ENCODE measurements at regions not wholly inside any gene's neighbourhood (a gene's known extent, or its start where the extent isn't known, plus 50 kb on each side); places are given as distances from the start of the nearest gene placed in this dataset.

- Histone ChIP-seq H3K4me1 (no peaks in the 10 kb centered on the region), H3K36me3 (no peaks in the 10 kb centered on the region), H3K27me3 (no peaks in the 10 kb centered on the region), H3K4me3 (replicated peaks in 1 of 3) (no peak overlapping the region), H3K27ac (no peak overlapping the region), H3K9me3 (no peaks in the 10 kb centered on the region)
- no peak for DNase-seq
- no peak for TF ChIP-seq POLR2A (IDR thresholded peaks at IDR 0.05)
- no peak for TF ChIP-seq CTCF (IDR thresholded peaks at IDR 0.05)
- 90 to 96% methylated on average over 5 of the region's 5 CpGs for WGBS, 2 donors
- intact Hi-C loops (cut with DNase I): no loop called here
Measured at GRCh38 chr5:117633093-117633492, 1058.5 kb upstream of the SEMA6A start.

- no peak for TF ChIP-seq POLR2A (IDR thresholded peaks at IDR 0.05)
- TF ChIP-seq CTCF (IDR thresholded peaks at IDR 0.05): no peak
- Histone ChIP-seq H3K27ac (no peak overlapping the region), H3K4me1 (no peaks in the 10 kb centered on the region), H3K27me3 (no peaks in the 10 kb centered on the region), H3K36me3 (no peaks in the 10 kb centered on the region), H3K4me3 (replicated peaks in 1 of 3) (no peak overlapping the region), H3K9me3 (no peaks in the 10 kb centered on the region)
- no peak for DNase-seq
- intact Hi-C loops (cut with DNase I): no loop called here
- WGBS, 2 donors: 89 to 94% methylated on average over 3 of the region's 3 CpGs
Measured at GRCh38 chr5:117624201-117624600, 1049.6 kb upstream of the SEMA6A start.

- no peak for DNase-seq
- 37 to 50% methylated on average over 3 of the region's 3 CpGs for WGBS, 2 donors
- no peak overlapping the region for H3K27ac ChIP-seq
- H3K27me3 ChIP-seq: no peaks in the 10 kb centered on the region
- no peak for TF ChIP-seq POLR2A (IDR thresholded peaks at IDR 0.05)
- no peak for TF ChIP-seq CTCF (IDR thresholded peaks at IDR 0.05)
- no peak overlapping the region for H3K4me3 ChIP-seq (replicated peaks in 1 of 3)
- H3K4me1 ChIP-seq: no peaks in the 10 kb centered on the region
- no peaks in the 10 kb centered on the region for H3K36me3 ChIP-seq
- intact Hi-C loops (cut with DNase I): no loop called here
- no peaks in the 10 kb centered on the region for H3K9me3 ChIP-seq
Measured at GRCh38 chr5:117623042-117623805, 1048.6 kb upstream of the SEMA6A start.

GRCh38 chr5:117621921-117622320 is 1047.3 kb upstream of the SEMA6A start:
- WGBS, 2 donors: 90 to 91% methylated on average over 1 of the region's 1 CpG
- TF ChIP-seq POLR2A (IDR thresholded peaks at IDR 0.05): no peak
- no peak for TF ChIP-seq CTCF (IDR thresholded peaks at IDR 0.05)
- Histone ChIP-seq H3K4me3 (replicated peaks in 1 of 3) (no peak overlapping the region), H3K27me3 (no peaks in the 10 kb centered on the region), H3K27ac (no peak overlapping the region), H3K36me3 (no peaks in the 10 kb centered on the region), H3K9me3 (no peaks in the 10 kb centered on the region), H3K4me1 (no peaks in the 10 kb centered on the region)
- intact Hi-C loops (cut with DNase I): no loop called here
- DNase-seq: no peak

- H3K4me1 ChIP-seq: no peaks in the 10 kb centered on the region
- no peaks in the 10 kb centered on the region for H3K9me3 ChIP-seq
- H3K27ac ChIP-seq: no peak overlapping the region
- no peak for DNase-seq
- TF ChIP-seq POLR2A (IDR thresholded peaks at IDR 0.05): no peak
- no peak for TF ChIP-seq CTCF (IDR thresholded peaks at IDR 0.05)
- no peak overlapping the region for H3K4me3 ChIP-seq (replicated peaks in 1 of 3)
- intact Hi-C loops (cut with DNase I): no loop called here
- H3K27me3 ChIP-seq: no peaks in the 10 kb centered on the region
- H3K36me3 ChIP-seq: no peaks in the 10 kb centered on the region
Measured at GRCh38 chr5:117615226-117615625, 1040.6 kb upstream of the SEMA6A start.

All from thyroid gland (tissue), 4 donors.